HuH-7 (cell line): ENCODE measurements at regions not wholly inside any gene's neighbourhood (a gene's known extent, or its start where the extent isn't known, plus 50 kb on each side); places are given as distances from the start of the nearest gene placed in this dataset.

Source experiments
- DNase-seq: peaks from one replicate; pipeline ENCODE4 v3.0.0; 2011; ENCODE audit warnings: low spot score

DNA sequence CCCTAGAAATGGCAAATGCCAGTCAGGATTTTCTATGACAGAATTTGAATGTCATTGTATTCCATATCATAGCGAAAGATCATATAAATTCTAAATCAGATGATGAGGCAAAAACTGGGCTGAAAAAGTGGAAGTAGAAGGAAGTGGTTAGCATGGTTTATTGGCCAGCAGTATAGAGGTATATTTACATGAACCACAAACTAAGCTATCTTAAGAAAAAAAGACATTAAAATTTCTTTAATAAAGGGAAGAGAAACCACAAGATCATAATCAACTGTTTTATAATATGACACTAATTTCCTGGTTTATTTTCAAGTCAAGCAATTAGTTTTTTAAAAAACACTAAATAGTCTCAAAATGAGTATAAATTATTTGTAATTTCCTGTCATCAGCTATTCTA is 123.2 kb upstream of the LRP1B start:
- no peak for DNase-seq

DNA sequence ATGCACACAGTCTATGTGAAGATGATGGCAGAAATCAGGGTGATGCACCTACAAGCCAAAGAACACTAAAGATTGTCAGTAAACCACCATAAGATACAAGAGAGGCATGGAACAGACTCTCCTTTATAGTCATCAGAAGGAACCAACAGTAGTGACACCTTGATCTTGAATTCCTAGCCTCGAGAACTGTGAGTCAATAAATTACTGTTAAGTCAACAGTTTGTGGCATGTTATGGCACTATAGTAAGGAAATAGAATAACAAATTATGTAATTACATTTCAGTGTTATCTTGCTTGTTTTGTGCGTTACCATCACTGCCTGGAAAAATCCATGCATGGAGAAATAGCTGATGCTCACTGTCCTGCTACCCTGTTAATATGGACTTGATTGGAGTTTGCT is 110.2 kb upstream of the LRP1B start:
- no peak for DNase-seq

DNA sequence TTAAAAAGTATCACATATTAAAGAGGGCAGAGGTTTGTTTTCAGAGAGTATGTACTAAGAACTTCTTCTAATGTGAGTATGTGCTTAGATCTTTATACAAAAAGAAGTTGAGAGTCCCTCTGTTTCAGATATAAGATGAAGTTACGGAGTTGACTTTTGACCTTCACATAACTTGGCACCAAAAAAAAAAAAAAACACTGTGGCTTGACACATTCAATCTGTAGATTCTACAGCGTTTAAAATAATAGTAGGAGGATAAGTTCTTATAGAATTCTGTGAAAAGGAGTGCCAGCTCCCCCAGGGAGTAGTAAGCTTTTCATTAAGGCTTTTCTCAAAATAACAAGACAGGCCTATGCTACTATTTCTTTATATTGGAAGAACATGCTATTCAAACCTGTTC is 105.4 kb upstream of the LRP1B start:
- DNase-seq = no peak

DNA sequence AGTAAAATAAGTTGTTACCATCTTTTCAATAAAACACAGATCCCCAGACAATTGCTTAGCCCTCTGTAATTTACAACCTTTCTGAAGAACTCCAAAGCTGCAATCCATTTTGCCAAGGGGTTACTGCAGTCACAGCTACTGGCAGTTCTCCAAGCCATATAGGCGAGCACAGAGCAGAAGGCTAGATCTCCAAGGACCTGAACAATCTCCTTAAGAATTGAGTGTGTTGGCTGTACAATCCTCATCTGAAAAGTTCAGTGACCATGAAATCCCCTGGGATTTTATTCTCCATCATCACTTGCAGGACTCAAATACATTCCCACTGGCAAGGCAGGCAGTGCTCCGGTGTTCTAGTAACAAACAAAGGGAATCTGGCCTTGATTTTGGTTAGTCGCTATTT is 103.9 kb upstream of the LRP1B start:
- no peak for DNase-seq

DNA sequence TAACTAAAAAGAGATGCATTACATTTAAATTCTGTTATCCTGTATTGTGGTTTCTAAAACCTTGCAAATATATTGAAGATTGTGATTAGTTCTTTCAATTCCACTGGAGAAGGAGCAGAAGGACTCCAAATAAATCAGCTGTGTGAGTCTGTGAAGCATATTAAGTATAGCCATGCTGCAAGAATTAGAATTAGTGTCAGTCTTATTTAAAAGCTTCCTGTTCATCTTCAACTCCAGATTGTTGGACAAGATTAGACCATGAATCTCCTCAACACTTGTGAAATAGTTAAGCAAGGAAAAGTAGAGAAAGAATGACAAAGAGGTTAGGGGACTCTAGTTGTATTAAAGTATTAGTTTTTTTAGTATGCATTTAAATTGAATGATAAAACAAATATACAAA is 92.5 kb upstream of the LRP1B start:
- DNase-seq = no peak

DNA sequence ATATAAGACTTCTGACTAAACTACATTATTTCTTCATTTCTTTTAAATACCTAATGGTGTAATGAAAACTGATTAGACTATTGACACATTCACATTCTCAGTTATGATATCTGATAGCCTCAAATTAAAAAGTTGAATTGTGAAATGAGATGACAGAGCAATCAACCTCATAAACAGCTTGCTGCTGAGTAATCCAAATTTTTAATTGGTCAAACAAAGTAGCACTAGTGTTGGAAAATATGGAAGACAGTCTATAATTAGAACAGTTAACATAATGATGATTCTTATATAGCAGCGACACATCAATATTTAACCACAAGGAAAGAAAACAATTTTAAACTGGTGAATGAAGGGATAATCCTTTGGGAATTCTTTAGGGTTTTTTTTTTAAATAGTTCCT is 91.9 kb upstream of the LRP1B start:
- no peak for DNase-seq

DNA sequence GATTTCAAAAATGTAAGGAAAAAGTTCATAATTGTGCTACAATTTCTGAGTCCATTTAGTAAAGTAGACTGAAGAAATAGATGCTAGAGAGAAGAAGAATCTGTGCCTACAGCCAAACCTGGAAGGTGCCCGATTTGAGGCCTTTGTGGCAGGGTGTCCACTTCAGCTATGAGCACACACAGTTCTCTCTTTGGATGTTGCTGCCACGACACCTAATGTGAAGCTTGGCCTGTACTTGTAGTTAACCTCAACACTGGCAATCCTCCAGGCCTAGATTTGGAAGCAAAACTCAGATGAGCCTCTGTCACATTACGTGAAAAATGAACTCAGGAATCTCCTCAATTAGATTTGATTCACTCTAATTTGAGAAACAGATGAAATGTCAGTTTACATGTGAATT is 90.1 kb upstream of the LRP1B start:
- no peak for DNase-seq

DNA sequence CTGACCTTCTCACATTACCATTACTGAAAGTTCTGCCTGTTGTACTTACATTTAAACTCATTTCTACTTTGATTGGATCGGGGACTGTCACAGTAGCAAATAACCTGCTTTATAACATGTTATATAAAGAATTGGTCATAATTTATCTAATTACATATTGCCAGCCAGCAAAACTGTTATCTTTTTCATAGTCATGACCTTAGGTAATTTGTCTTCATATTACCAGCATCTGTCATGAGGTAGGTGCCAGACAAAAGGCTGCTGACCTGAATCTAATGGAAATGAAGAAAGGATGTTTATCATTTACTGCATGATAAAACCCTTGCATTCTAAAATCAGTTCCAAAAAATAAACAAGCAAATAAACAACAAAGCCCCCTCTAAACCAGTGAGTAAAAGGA is 89.4 kb upstream of the LRP1B start:
- DNase-seq = no peak

DNA sequence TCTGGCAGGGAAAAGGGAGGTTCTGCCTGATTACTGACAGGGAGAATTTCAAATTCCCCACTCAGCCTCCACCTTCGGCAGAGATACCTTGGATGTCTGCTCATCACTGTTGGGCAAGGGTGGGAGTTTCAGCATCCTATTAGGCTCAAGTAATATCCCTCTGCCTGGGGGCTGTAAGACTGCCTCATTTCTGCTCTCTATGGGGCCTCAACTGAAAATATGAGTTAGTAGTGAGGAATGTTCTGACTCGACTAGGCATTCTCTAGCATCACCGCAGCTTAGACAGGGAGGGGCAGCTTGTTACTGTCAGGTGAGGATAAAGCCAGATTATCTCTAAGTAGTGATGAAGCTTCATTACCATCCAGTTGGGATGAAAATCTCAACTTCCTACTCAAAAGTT is 87.7 kb upstream of the LRP1B start:
- no peak for DNase-seq

DNA sequence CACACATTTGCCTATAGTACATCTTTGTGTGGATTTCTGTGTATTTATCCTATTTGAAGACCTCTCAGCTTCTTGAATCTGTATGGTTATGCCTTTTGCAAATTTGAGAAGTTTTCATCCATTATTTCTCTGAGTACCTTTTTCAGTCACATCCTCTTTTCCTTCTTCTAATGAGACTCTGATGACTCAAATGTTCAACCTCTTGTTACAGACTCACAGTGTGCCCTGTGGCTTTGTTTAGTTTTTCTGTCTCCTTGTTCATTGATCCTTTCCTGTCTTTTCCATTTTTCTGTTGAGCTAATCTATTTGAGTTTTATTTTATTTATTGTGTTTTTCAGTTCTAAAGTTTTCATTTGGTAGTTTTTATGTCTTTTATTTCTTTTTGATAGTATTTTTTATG is 87.0 kb upstream of the LRP1B start:
- no peak for DNase-seq

DNA sequence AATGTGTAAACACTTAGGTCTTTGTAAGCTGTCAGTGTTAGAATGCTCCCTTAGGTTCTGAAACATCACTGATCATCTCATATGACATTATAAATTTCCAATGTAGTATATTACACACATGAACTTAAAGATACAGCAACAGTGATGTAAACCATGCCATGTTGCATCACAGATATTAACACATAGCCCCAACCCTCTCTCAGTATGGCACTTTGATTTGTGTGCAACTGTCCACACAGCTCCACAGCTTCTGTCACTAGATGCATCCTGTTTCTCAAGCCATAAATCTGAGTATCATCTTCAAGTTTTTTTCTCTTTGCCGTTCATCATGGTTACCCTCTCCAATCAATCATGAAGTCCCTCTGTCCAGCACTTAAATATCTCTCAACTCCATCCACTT is 69.2 kb upstream of the LRP1B start:
- no peak for DNase-seq

DNA sequence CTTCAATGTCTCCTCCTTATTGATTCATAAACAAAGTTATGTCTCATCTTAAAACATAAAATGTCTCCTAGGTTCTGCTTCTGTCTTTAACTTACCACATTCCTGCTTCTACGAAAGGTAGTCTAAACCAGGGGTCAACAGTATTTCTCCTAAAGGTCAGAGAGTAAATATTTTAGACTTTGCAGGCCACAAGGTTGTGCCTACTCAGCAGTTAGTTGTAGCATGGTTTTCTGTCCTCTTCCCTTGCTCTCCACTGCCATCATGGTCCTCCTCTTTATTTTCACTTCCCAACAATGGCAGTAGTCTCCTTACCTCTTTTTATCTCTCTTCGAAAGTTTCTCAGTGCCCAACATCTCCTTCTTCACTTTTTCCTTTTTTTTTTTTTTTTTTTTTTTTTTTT is 68.3 kb upstream of the LRP1B start:
- DNase-seq = no peak

DNA sequence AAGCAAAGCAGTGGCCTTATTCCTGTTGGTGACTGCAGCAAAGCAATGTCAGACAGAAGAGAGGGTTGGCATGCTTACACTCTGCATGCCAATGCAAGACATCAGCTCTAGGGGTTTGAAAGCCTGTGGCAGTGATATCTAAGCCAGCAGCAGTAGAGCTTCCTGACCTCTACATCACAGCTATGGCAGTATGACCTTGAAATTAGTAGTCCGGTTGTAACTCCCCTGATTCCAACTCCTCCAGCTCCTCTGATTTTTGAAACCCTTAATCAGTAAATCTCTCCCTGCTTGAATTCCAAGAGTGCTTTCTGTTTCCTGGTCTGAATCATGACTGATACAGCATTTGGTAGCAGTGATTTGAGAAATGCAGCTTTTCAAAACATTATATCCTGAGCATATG is 60.0 kb upstream of the LRP1B start:
- no peak for DNase-seq

DNA sequence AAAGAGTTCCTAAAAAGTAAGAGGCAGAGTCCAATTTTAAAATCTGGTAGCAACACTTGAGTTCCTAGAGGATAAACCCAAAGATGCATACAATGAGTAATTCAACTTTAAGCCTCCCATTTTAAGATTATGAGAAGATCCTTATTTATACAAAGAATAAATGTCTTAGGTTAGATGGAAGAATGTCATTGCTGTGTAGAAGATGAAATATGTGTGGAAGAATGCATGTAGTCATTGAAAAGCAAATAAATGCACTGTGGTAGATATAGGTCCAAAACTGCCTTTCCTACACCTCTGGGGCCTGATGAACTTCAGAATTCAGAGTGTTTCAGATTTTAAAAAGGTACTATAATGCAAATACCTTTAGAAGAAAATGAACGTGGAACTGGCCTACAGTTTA is 58.7 kb upstream of the LRP1B start:
- no peak for DNase-seq

DNA sequence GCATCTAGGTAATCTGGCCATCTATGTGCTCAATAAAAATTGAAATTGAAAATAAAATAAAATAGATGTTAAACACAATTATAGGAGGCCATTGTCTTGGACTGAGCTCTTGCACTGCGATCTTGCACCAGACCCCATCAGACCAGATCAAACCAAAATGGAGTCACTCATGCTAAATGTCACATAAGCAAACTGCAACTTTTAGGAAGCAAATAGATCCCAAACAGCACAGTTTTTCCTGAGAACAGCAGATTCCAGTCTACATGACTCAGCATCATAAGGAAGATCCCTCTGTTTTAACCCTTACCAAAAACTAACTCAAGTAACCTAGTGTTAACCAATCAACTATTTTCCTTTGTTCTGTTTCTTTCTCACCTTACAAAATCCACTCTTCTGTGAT is 57.7 kb upstream of the LRP1B start:
- no peak for DNase-seq

DNA sequence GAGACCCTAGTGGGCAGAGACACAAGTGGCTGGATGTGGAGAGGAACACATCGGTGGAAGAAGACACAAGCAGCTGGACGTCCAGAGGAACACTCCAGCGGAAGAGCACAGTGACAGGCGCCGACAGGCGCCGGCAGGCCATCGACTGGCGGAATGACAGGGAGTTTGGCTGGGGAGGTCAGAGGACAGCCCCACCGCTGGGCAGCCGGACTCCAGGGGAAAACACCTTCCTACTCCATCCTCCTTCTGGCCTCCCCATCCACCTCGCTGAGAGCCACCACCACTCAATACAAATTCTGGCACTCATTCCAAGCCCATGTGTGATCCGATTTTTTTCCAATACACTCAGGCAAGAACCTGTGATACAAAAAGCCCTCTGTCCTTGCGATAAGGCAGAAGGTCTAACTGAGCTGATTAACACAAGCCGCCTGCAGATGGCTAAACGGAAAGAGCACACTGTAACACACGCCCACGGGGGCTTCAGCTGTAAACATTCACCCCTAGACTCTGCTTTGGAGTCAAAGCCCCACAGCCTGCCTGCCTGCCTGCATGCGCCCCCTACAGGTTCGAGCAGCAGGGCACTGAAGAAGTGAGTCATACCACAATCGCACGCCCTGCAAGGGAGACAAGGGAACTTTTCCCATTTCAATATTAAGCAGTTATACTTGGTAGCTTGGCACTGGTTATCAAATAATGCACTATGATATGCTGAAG is 50.2 kb upstream of the LRP1B start:
- DNase-seq = peak; percentile 39
